Kidney (tissue), 13 donors: ENCODE measurements at regions not wholly inside any gene's neighbourhood (a gene's known extent, or its start where the extent isn't known, plus 50 kb on each side); places are given as distances from the start of the nearest gene placed in this dataset.

Source experiments
- DNase-seq, 5 donors: peaks; one replicate each; pipeline ENCODE4 v3.0.0-alpha.2; 2013 to 2020
- FAIRE-seq: peaks from 2 replicates; lab custom pipeline; 2012; peaks lifted over from hg19 to GRCh38; lab: Jason Lieb, UNC
- H3K27ac ChIP-seq, 2 donors: one replicate each; pipeline ENCODE4 v1.7.0; 2013; ENCODE audit warnings: low read depth in 2 of 2, low read length in 2 of 2, inconsistent platforms in 1 of 2
- H3K27me3 ChIP-seq: one replicate; pipeline ENCODE4 v1.7.1; 2013; ENCODE audit warnings: low read length, inconsistent platforms; ENCODE audit not compliant: control insufficient read depth, insufficient read depth
- H3K36me3 ChIP-seq, 3 donors: one replicate each; pipeline versions ENCODE4 v1.7.0 to v1.7.1; 2013; ENCODE audit warnings: low read length in 3 of 3, control low read depth in 1 of 3, inconsistent platforms in 1 of 3; ENCODE audit not compliant: insufficient read depth in 3 of 3, control insufficient read depth in 2 of 3
- H3K4me1 ChIP-seq, 3 donors: one replicate each; pipeline versions ENCODE4 v1.7.0 to v1.7.1; 2013; ENCODE audit warnings: low read length in 3 of 3, inconsistent platforms in 1 of 3, low read depth in 1 of 3; ENCODE audit not compliant: control insufficient read depth in 2 of 3, insufficient read depth in 2 of 3
- H3K4me3 ChIP-seq, 3 donors: one replicate each; pipeline versions ENCODE4 v1.7.0 to v1.8.1; 2013; ENCODE audit warnings: low read length in 3 of 3, control low read depth in 1 of 3, inconsistent platforms in 1 of 3
- H3K9ac ChIP-seq, 3 donors: one replicate each; pipeline versions ENCODE4 v1.7.0 to v1.7.1; 2013; ENCODE audit warnings: low read length in 3 of 3, control low read depth in 1 of 3, inconsistent platforms in 1 of 3
- H3K9me3 ChIP-seq, 3 donors: one replicate each; pipeline versions ENCODE4 v1.7.0 to v1.7.1; 2013; ENCODE audit warnings: low read length in 3 of 3, control low read depth in 1 of 3, inconsistent platforms in 1 of 3; ENCODE audit not compliant: control insufficient read depth in 2 of 3, insufficient read depth in 1 of 3
- CTCF ChIP-seq: IDR thresholded peaks from 3 replicates; pipeline ENCODE4 v1.5.1; 2012; ENCODE audit warnings: mild to moderate bottlenecking, moderate library complexity, borderline replicate concordance; ENCODE audit not compliant: insufficient read depth; ENCODE audit errors: extremely low read depth
- intact Hi-C: fragments of 100-400 bp; cut with DNase I; formaldehyde crosslinking; loops from one replicate; pipeline ENCODE4 v1.11.1; 2022
- donor health status: control.
- donor health status: control.
- donor health status: control.
- donor health status: control.
- donor health status: control.
- donor health status: DM: yes; HTN: yes; CAD: no.
- donor health status: Normal renal cell carcinoma (clear cell type).

GRCh38 chr12:87836190-87836589 is 193.0 kb downstream of the C12orf50 start:
- no peak for TF ChIP-seq CTCF
- no peak overlapping the region for H3K27ac ChIP-seq
- DNase-seq (no peak), FAIRE-seq (no peak)
- H3K4me3 ChIP-seq, result no peak overlapping the region
- no peaks in the 10 kb centered on the region for H3K4me1 ChIP-seq
- no peaks in the 10 kb centered on the region for H3K9me3 ChIP-seq
- no peak overlapping the region for H3K9ac ChIP-seq
- no peaks in the 10 kb centered on the region for H3K36me3 ChIP-seq
- H3K27me3 ChIP-seq, result no peaks in the 10 kb centered on the region
- intact Hi-C loops, result no loop called here

GRCh38 chr12:87828382-87828973 is 200.7 kb downstream of the C12orf50 start:
- H3K27me3 ChIP-seq, result no peaks in the 10 kb centered on the region
- FAIRE-seq (no peak), DNase-seq (no peak)

GRCh38 chr12:87827638-87828264 is 201.4 kb downstream of the C12orf50 start:
- no peak overlapping the region for H3K27ac ChIP-seq
- no peaks in the 10 kb centered on the region for H3K4me1 ChIP-seq
- no peaks in the 10 kb centered on the region for H3K27me3 ChIP-seq
- no peaks in the 10 kb centered on the region for H3K36me3 ChIP-seq
- no peak for TF ChIP-seq CTCF
- no peak overlapping the region for H3K4me3 ChIP-seq
- intact Hi-C loops, result no loop called here
- DNase-seq, result no peak
- no peaks in the 10 kb centered on the region for H3K9me3 ChIP-seq
- H3K9ac ChIP-seq, result no peak overlapping the region
- no peak for FAIRE-seq

More at GRCh38 chr12:87828382-87828973, 200.7 kb downstream of the C12orf50 start:
- Histone ChIP-seq H3K4me3 (no peak overlapping the region), H3K27ac (no peak overlapping the region), H3K9ac (no peak overlapping the region), H3K4me1 (no peaks in the 10 kb centered on the region), H3K36me3 (no peaks in the 10 kb centered on the region), H3K9me3 (no peaks in the 10 kb centered on the region)
- intact Hi-C loops, result no loop called here
- TF ChIP-seq CTCF, result no peak
